ENCODE measurements at regions not wholly inside any gene's neighbourhood (a gene's known extent, or its start where the extent isn't known, plus 50 kb on each side); places are given as distances from the start of the nearest gene placed in this dataset.

DNA sequence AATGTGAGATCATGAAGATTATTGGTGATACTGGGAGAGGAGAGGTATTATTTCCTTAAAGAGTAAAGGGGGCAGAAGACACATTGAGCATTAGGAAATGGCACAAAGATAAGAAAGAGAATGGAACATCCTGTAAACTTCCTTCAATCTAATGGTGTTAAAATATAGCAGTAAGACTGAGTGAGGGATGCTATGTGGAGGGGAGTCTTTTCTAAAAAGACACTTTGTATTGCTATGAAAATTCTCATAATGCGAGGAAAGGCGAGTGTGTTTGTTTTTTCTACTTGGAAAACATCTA is 405.2 kb downstream of the ARL4A start:
- Mint-ChIP-seq H3K4me3 (no peak overlapping the region), H3K27ac (no peak overlapping the region), H3K9me3 (no peaks in the 10 kb centered on the region; the same call in 2 of the 3 replicates), H3K36me3 (ENCODE audit: low read depth) (no peaks in the 10 kb centered on the region), H3K27me3 (ENCODE audit: insufficient read depth, low read depth, poor library complexity) (peaks cover 4% of the 10 kb centered on the region), H3K4me1 (no peaks in the 10 kb centered on the region)
- TF ChIP-seq ZNF114 (CRISPR knock-in tag; IDR thresholded peaks at IDR 0.05) = no peak
- H3F3A ChIP-seq (replicated peaks; ENCODE audit: low read depth) = no peaks in the 10 kb centered on the region
- H3K79me2 ChIP-seq (replicated peaks; ENCODE audit: insufficient read depth) = no peaks in the 10 kb centered on the region
- no peak overlapping the region for H3K27ac ChIP-seq (ENCODE audit: low read depth)
- DNase-seq (ENCODE audit: low spot score) = no peak
- H2AFZ ChIP-seq = no peak overlapping the region
- H3K9me2 ChIP-seq (ENCODE audit: insufficient read depth) = no peaks in the 10 kb centered on the region
- no peaks in the 10 kb centered on the region for H3K36me3 ChIP-seq (ENCODE audit: insufficient read depth)
- H3K4me3 ChIP-seq = no peak overlapping the region
- no peaks in the 10 kb centered on the region for H3K4me1 ChIP-seq (ENCODE audit: insufficient read depth)
- no peak for ATAC-seq
- no peaks in the 10 kb centered on the region for H4K20me1 ChIP-seq (replicated peaks; ENCODE audit: insufficient read depth)
- H3K4me2 ChIP-seq = no peak overlapping the region
- no peaks in the 10 kb centered on the region for H3K27me3 ChIP-seq (ENCODE audit: insufficient read depth)

DNA sequence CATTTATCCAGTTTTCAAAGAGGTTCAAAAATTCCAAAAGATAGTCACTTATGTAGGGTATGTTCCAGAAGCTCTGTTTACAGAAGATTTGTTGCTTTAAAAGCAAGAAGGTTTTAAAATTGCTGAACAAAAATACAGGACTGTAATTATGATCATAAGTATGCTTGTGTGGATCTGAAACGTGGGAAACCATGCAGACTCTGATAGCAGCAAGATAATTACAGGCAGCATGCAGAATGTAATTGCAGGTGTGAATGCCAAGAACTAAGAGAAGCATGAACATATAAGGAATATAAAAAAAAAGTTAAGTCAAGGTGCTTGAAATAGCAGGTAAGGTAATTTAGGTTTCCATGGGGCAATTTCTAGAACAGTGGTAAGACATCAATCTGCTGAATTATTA is 405.7 kb downstream of the ARL4A start:
- Histone ChIP-seq H3F3A (replicated peaks; ENCODE audit: low read depth) (no peaks in the 10 kb centered on the region), H2AFZ (no peak overlapping the region), H3K9me2 (ENCODE audit: insufficient read depth) (no peaks in the 10 kb centered on the region), H3K27ac (ENCODE audit: low read depth) (no peak overlapping the region), H3K4me1 (ENCODE audit: insufficient read depth) (no peaks in the 10 kb centered on the region), H4K20me1 (replicated peaks; ENCODE audit: insufficient read depth) (no peaks in the 10 kb centered on the region), H3K79me2 (replicated peaks; ENCODE audit: insufficient read depth) (no peaks in the 10 kb centered on the region), H3K36me3 (ENCODE audit: insufficient read depth) (no peaks in the 10 kb centered on the region), H3K4me2 (no peak overlapping the region), H3K4me3 (no peak overlapping the region), H3K27me3 (ENCODE audit: insufficient read depth) (no peaks in the 10 kb centered on the region)
- Mint-ChIP-seq H3K4me1 (no peaks in the 10 kb centered on the region), H3K36me3 (ENCODE audit: low read depth) (no peaks in the 10 kb centered on the region), H3K27me3 (ENCODE audit: insufficient read depth, low read depth, poor library complexity) (peaks cover 4% of the 10 kb centered on the region), H3K9me3 (no peaks in the 10 kb centered on the region; the same call in 2 of the 3 replicates), H3K27ac (no peak overlapping the region), H3K4me3 (no peak overlapping the region)
- DNase-seq (ENCODE audit: low spot score) = no peak
- TF ChIP-seq, protein P1, sequence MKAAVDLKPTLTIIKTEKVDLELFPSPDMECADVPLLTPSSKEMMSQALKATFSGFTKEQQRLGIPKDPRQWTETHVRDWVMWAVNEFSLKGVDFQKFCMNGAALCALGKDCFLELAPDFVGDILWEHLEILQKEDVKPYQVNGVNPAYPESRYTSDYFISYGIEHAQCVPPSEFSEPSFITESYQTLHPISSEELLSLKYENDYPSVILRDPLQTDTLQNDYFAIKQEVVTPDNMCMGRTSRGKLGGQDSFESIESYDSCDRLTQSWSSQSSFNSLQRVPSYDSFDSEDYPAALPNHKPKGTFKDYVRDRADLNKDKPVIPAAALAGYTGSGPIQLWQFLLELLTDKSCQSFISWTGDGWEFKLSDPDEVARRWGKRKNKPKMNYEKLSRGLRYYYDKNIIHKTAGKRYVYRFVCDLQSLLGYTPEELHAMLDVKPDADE (IDR thresholded peaks at IDR 0.05) = no peak
- no peak for TF ChIP-seq JUNB (IDR thresholded peaks at IDR 0.05; ENCODE audit: unreplicated experiment)
- no peak for TF ChIP-seq EZH2phosphoT487 (IDR thresholded peaks at IDR 0.05; ENCODE audit: unreplicated experiment)
- TF ChIP-seq, protein P2, sequence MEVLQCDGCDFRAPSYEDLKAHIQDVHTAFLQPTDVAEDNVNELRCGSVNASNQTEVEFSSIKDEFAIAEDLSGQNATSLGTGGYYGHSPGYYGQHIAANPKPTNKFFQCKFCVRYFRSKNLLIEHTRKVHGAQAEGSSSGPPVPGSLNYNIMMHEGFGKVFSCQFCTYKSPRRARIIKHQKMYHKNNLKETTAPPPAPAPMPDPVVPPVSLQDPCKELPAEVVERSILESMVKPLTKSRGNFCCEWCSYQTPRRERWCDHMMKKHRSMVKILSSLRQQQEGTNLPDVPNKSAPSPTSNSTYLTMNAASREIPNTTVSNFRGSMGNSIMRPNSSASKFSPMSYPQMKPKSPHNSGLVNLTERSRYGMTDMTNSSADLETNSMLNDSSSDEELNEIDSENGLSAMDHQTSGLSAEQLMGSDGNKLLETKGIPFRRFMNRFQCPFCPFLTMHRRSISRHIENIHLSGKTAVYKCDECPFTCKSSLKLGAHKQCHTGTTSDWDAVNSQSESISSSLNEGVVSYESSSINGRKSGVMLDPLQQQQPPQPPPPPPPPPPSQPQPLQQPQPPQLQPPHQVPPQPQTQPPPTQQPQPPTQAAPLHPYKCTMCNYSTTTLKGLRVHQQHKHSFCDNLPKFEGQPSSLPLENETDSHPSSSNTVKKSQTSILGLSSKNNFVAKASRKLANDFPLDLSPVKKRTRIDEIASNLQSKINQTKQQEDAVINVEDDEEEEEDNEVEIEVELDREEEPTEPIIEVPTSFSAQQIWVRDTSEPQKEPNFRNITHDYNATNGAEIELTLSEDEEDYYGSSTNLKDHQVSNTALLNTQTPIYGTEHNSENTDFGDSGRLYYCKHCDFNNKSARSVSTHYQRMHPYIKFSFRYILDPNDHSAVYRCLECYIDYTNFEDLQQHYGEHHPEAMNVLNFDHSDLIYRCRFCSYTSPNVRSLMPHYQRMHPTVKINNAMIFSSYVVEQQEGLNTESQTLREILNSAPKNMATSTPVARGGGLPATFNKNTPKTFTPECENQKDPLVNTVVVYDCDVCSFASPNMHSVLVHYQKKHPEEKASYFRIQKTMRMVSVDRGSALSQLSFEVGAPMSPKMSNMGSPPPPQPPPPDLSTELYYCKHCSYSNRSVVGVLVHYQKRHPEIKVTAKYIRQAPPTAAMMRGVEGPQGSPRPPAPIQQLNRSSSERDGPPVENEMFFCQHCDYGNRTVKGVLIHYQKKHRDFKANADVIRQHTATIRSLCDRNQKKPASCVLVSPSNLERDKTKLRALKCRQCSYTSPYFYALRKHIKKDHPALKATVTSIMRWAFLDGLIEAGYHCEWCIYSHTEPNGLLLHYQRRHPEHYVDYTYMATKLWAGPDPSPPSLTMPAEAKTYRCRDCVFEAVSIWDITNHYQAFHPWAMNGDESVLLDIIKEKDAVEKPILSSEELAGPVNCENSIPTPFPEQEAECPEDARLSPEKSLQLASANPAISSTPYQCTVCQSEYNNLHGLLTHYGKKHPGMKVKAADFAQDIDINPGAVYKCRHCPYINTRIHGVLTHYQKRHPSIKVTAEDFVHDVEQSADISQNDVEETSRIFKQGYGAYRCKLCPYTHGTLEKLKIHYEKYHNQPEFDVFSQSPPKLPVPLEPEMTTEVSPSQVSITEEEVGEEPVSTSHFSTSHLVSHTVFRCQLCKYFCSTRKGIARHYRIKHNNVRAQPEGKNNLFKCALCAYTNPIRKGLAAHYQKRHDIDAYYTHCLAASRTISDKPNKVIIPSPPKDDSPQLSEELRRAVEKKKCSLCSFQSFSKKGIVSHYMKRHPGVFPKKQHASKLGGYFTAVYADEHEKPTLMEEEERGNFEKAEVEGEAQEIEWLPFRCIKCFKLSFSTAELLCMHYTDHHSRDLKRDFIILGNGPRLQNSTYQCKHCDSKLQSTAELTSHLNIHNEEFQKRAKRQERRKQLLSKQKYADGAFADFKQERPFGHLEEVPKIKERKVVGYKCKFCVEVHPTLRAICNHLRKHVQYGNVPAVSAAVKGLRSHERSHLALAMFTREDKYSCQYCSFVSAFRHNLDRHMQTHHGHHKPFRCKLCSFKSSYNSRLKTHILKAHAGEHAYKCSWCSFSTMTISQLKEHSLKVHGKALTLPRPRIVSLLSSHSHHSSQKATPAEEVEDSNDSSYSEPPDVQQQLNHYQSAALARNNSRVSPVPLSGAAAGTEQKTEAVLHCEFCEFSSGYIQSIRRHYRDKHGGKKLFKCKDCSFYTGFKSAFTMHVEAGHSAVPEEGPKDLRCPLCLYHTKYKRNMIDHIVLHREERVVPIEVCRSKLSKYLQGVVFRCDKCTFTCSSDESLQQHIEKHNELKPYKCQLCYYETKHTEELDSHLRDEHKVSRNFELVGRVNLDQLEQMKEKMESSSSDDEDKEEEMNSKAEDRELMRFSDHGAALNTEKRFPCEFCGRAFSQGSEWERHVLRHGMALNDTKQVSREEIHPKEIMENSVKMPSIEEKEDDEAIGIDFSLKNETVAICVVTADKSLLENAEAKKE (CRISPR knock-in tag; IDR thresholded peaks at IDR 0.05) = no peak
- TF ChIP-seq NANOG (IDR thresholded peaks at IDR 0.05; ENCODE audit: borderline replicate concordance) = no peak
- no peak for TF ChIP-seq EZH2 (IDR thresholded peaks at IDR 0.05; ENCODE audit: low read depth, unreplicated experiment)
- TF ChIP-seq POLR2AphosphoS5 (IDR thresholded peaks at IDR 0.05; ENCODE audit: low read depth) = no peak
- ATAC-seq = no peak

Measured in GM23338 (cell line).